HepG2 (cell line): ENCODE measurements at regions not wholly inside any gene's neighbourhood (a gene's known extent, or its start where the extent isn't known, plus 50 kb on each side); places are given as distances from the start of the nearest gene placed in this dataset.

Experiments
- ATAC-seq: fragments of 200-7000 bp; cut with Tn5 transposase; 3 replicates; pipeline ENCODE4 v1.9.1; 2020; ENCODE audit warnings: mild to moderate bottlenecking, moderate library complexity
- BruUV-seq: library from RNA; stranded (reverse); fragments of 400-500 nt; replicated peaks from 2 replicates; lab custom pipeline; 2021; lab: Mats Ljungman, UMichigan
- CTCF ChIA-PET: fragments of 300-600 bp; formaldehyde crosslinking; extraction: SDS; loops from one replicate; lab custom pipeline; 2021; ENCODE audit warnings: low total read pairs, inconsistent platforms, low intra/inter-chr PET ratio; lab: Yijun Ruan, JAX
- POLR2A ChIA-PET: fragments of 350-600 bp; sonication (Branson Sonifier 250); formaldehyde crosslinking; loops from one replicate; lab custom pipeline; 2020; ENCODE audit warnings: antibody characterized with exemption, inconsistent platforms; lab: Yijun Ruan, JAX
- DNase-seq: peaks from one replicate; pipeline ENCODE4 v3.0.0-alpha.2; 2015; ENCODE audit warnings: low spot score
- FAIRE-seq: peaks from 3 replicates; lab custom pipeline; 2011; peaks lifted over from hg19 to GRCh38; lab: Jason Lieb, UNC
- H2AFZ ChIP-seq: one replicate; pipeline ENCODE4 v1.6.1; 2011; ENCODE audit warnings: low read length, inconsistent platforms
- H3K27ac ChIP-seq: fragments of 300-600 bp; 3 replicates; pipeline ENCODE4 v1.8.0; 2011; ENCODE audit warnings: mixed run types, mild to moderate bottlenecking, mixed read lengths, low read length, inconsistent platforms; ENCODE audit not compliant: insufficient read depth; ENCODE audit errors: extremely low read length
- H3K27me3 ChIP-seq, 2 experiments: fragments of 200-600 bp in 1 of 2; 2 replicates in 1 of 2; 3 replicates in 1 of 2; pipeline versions ENCODE4 v1.6.0 to v1.8.0; 2011; ENCODE audit warnings: low read length in 2 of 2, mild to moderate bottlenecking in 2 of 2, moderate library complexity in 2 of 2, inconsistent platforms in 1 of 2; ENCODE audit not compliant: insufficient read depth in 2 of 2, control insufficient read depth in 1 of 2
- H3K36me3 ChIP-seq, 2 experiments: fragments of 200-600 bp in 1 of 2; replicated peaks in 1 of 2; 2 replicates in 1 of 2; 3 replicates in 1 of 2; pipeline versions ENCODE4 v1.5.1 to v1.8.0; 2011; ENCODE audit warnings: low read length in 2 of 2, inconsistent platforms in 1 of 2; ENCODE audit not compliant: insufficient read depth in 2 of 2, control insufficient read depth in 1 of 2
- H3K4me1 ChIP-seq: 2 replicates; pipeline ENCODE4 v1.5.1; 2012; ENCODE audit warnings: low read length, inconsistent platforms; ENCODE audit not compliant: insufficient read depth
- H3K4me2 ChIP-seq: 2 replicates; pipeline ENCODE4 v1.6.0; 2011; ENCODE audit warnings: low read depth, low read length, inconsistent platforms
- H3K4me3 ChIP-seq, 3 experiments: fragments of 200-600 bp in 1 of 3; sonication (generic), shearing (Covaris generic) in 1 of 3; replicated peaks in 1 of 3; 2 replicates each; pipeline ENCODE4 v1.5.1; 2011 to 2016; ENCODE audit warnings: low read length in 3 of 3, inconsistent platforms in 2 of 3, low read depth in 2 of 3, mild to moderate bottlenecking in 2 of 3, control low read depth in 1 of 3, mixed read lengths in 1 of 3; ENCODE audit not compliant: insufficient read depth in 1 of 3
- H3K79me2 ChIP-seq: one replicate; pipeline ENCODE4 v1.6.1; 2011; ENCODE audit warnings: low read length, inconsistent platforms; ENCODE audit not compliant: insufficient read depth
- H3K9ac ChIP-seq: 2 replicates; pipeline ENCODE4 v1.6.0; 2011; ENCODE audit warnings: mild to moderate bottlenecking, low read depth, low read length, inconsistent platforms; ENCODE audit not compliant: insufficient read depth
- H3K9me3 ChIP-seq: 2 replicates; pipeline ENCODE4 v1.5.1; 2012; ENCODE audit warnings: mild to moderate bottlenecking, low read length
- H4K20me1 ChIP-seq: 2 replicates; pipeline ENCODE4 v1.6.0; 2011; ENCODE audit warnings: inconsistent platforms, mild to moderate bottlenecking, low read length, moderate library complexity; ENCODE audit not compliant: insufficient read depth
- AKAP8 ChIP-seq: sonication (generic); formaldehyde crosslinking; IDR thresholded peaks from 2 replicates; pipeline ENCODE4 v1.5.1; 2020; ENCODE audit warnings: mild to moderate bottlenecking, missing genetic modification reagents
- ATF1 ChIP-seq: IDR thresholded peaks from 2 replicates; pipeline ENCODE4 v1.6.1; 2016; ENCODE audit warnings: mild to moderate bottlenecking, control low read depth
- CCDC6 ChIP-seq: sonication (generic); formaldehyde crosslinking; IDR thresholded peaks from 2 replicates; pipeline ENCODE4 v1.8.1; 2022; ENCODE audit warnings: mild to moderate bottlenecking, missing genetic modification reagents, moderate library complexity
- NONO ChIP-seq, 2 experiments: fragments of 450-650 bp in 1 of 2; sonication (generic) in 1 of 2; formaldehyde crosslinking in 1 of 2; IDR thresholded peaks in 1 of 2; conservative IDR thresholded peaks in 1 of 2; 2 replicates each; pipeline versions ENCODE4 v1.6.1 to v1.8.0; 2017 to 2022; ENCODE audit warnings: mild to moderate bottlenecking in 1 of 2, missing genetic modification reagents in 1 of 2, moderate library complexity in 1 of 2
- RBFOX2 ChIP-seq: fragments of 200-400 bp; formaldehyde crosslinking; IDR thresholded peaks from 2 replicates; pipeline ENCODE4 v1.6.1; 2017; ENCODE audit warnings: low read depth, mild to moderate bottlenecking, low read length
- SMAD1 ChIP-seq: sonication (generic); formaldehyde crosslinking; IDR thresholded peaks from 2 replicates; pipeline ENCODE4 v1.4.0; 2020; ENCODE audit warnings: missing genetic modification reagents, low read depth, mild to moderate bottlenecking, borderline replicate concordance
- YEATS2 ChIP-seq: sonication (generic); formaldehyde crosslinking; IDR thresholded peaks from 2 replicates; pipeline ENCODE4 v1.4.0; 2020; ENCODE audit warnings: missing genetic modification reagents, borderline replicate concordance
- WGBS: methylation state at CpG from one replicate; pipeline ENCODE4 v1.1.6; 2017; ENCODE audit warnings: low lambda C conversion rate; 5-methylcytosine and 5-hydroxymethylcytosine counted together
- in situ Hi-C: cut with HindIII; loops from 2 replicates; pipeline ENCODE4 v1.10.0; 2017; ENCODE audit warnings: low pct_unique_long_range_greater_than_20kb; ENCODE audit not compliant: extremely low pct_ligation_motif_present
- intact Hi-C: fragments of 100-400 bp; cut with micrococcal nuclease; formaldehyde crosslinking; loops from one replicate; pipeline ENCODE4 v1.10.0; 2022; ENCODE audit not compliant: unreplicated experiment
- TF ChIP-seq, protein P1 (sequence below): sonication (generic); formaldehyde crosslinking; IDR thresholded peaks from 2 replicates; pipeline ENCODE4 v1.4.0; 2020; ENCODE audit warnings: missing genetic modification reagents, low read depth, mild to moderate bottlenecking, borderline replicate concordance
- TF ChIP-seq, protein P2 (sequence below): sonication (generic); formaldehyde crosslinking; IDR thresholded peaks from 2 replicates; pipeline ENCODE4 v1.4.0; 2020; ENCODE audit warnings: missing genetic modification reagents, borderline replicate concordance
- TF ChIP-seq, protein P3 (sequence below): sonication (generic); formaldehyde crosslinking; IDR thresholded peaks from 2 replicates; pipeline ENCODE4 v1.5.0; 2020; ENCODE audit warnings: mild to moderate bottlenecking, missing genetic modification reagents
- TF ChIP-seq, protein P4 (sequence below): sonication (generic); formaldehyde crosslinking; IDR thresholded peaks from 2 replicates; pipeline ENCODE4 v1.4.0; 2020; ENCODE audit warnings: missing genetic modification reagents; ENCODE audit errors: not compliant biosample characterization

DNA sequence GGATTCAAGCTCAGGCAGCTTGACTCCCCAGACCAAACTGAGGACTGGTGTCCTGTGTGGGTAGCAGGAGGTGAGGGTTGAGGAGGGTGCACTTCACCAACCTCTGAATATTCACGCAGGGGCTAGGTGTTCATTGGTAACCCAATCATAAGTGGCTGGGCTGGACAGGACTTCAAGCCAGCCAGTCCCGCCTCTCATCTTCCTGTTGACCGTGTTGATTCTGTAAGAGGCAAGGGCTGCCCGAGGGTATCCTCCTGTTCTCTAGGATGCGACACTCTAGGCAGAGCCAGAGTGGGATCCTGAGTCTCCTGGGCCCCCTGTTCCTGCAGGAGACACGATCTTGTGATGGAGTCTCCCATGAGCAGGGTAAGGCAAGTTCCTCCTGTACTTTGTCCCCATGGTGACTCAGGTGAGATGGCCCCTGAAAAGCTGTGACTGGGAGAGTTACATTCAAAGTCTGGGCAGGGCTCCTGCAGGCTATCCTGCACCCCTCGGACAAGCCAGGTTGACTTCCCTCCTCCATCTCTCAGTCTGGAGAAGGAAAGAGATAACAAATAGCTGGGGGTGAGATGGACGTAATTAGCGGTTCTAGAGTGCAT is 58.1 kb upstream of the POMGNT2 start:
- ATAC-seq, result no peak
- H3K4me1 ChIP-seq, result no peaks in the 10 kb centered on the region
- peaks cover 0 to 12% of the 10 kb centered on the region in 2 experiments for H3K27me3 ChIP-seq
- no TSS peak for BruUV-seq
- 32% methylated on average over 7 of the region's 9 CpGs for WGBS
- FAIRE-seq, result no peak
- TF ChIP-seq, protein P1, sequence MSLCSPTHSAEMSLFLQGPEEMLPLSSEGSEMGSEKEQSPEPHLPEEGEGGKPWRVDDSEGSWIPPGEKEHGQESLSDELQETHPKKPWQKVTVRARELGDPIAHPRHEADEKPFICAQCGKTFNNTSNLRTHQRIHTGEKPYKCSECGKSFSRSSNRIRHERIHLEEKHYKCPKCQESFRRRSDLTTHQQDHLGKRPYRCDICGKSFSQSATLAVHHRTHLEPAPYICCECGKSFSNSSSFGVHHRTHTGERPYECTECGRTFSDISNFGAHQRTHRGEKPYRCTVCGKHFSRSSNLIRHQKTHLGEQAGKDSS (CRISPR knock-in tag), result no peak
- TF ChIP-seq ATF1 (CRISPR knock-in tag), result no peak
- TF ChIP-seq, protein P2, sequence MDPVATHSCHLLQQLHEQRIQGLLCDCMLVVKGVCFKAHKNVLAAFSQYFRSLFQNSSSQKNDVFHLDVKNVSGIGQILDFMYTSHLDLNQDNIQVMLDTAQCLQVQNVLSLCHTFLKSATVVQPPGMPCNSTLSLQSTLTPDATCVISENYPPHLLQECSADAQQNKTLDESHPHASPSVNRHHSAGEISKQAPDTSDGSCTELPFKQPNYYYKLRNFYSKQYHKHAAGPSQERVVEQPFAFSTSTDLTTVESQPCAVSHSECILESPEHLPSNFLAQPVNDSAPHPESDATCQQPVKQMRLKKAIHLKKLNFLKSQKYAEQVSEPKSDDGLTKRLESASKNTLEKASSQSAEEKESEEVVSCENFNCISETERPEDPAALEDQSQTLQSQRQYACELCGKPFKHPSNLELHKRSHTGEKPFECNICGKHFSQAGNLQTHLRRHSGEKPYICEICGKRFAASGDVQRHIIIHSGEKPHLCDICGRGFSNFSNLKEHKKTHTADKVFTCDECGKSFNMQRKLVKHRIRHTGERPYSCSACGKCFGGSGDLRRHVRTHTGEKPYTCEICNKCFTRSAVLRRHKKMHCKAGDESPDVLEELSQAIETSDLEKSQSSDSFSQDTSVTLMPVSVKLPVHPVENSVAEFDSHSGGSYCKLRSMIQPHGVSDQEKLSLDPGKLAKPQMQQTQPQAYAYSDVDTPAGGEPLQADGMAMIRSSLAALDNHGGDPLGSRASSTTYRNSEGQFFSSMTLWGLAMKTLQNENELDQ (CRISPR knock-in tag), result no peak
- no peak for TF ChIP-seq AKAP8 (CRISPR knock-in tag)
- no peak for TF ChIP-seq NONO (IDR thresholded peaks at IDR 0.05)
- no peak for TF ChIP-seq NONO (CRISPR knock-in tag; conservative IDR thresholded peaks at IDR 0.05)
- no peak for TF ChIP-seq SMAD1 (CRISPR knock-in tag)
- no peak for TF ChIP-seq CCDC6 (CRISPR knock-in tag)
- TF ChIP-seq, protein P3, sequence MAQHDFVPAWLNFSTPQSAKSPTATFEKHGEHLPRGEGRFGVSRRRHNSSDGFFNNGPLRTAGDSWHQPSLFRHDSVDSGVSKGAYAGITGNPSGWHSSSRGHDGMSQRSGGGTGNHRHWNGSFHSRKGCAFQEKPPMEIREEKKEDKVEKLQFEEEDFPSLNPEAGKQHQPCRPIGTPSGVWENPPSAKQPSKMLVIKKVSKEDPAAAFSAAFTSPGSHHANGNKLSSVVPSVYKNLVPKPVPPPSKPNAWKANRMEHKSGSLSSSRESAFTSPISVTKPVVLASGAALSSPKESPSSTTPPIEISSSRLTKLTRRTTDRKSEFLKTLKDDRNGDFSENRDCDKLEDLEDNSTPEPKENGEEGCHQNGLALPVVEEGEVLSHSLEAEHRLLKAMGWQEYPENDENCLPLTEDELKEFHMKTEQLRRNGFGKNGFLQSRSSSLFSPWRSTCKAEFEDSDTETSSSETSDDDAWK (CRISPR knock-in tag), result no peak
- TF ChIP-seq, protein P4, sequence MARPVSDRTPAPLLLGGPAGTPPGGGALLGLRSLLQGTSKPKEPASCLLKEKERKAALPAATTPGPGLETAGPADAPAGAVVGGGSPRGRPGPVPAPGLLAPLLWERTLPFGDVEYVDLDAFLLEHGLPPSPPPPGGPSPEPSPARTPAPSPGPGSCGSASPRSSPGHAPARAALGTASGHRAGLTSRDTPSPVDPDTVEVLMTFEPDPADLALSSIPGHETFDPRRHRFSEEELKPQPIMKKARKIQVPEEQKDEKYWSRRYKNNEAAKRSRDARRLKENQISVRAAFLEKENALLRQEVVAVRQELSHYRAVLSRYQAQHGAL, result no peak
- no peak for TF ChIP-seq RBFOX2
- no peak for TF ChIP-seq YEATS2 (CRISPR knock-in tag)
- no peaks in the 10 kb centered on the region for H3K36me3 ChIP-seq
- POLR2A ChIA-PET, result no interaction called here
- no peak overlapping the region for H3K9ac ChIP-seq
- no peaks in the 10 kb centered on the region for H3K79me2 ChIP-seq
- H3K27ac ChIP-seq, result no peak overlapping the region
- H4K20me1 ChIP-seq, result no peaks in the 10 kb centered on the region
- CTCF ChIA-PET, result no interaction called here
- in situ Hi-C loops, result no loop called here
- no peak for DNase-seq
- H2AFZ ChIP-seq, result no peak overlapping the region
- no peak overlapping the region for H3K4me2 ChIP-seq
- intact Hi-C loops, result no loop called here
- H3K9me3 ChIP-seq, result peaks cover 7% of the 10 kb centered on the region
- no peak overlapping the region for H3K4me3 ChIP-seq
